Pancreas (tissue), 10 donors: ENCODE measurements at regions not wholly inside any gene's neighbourhood (a gene's known extent, or its start where the extent isn't known, plus 50 kb on each side); places are given as distances from the start of the nearest gene placed in this dataset.

ENCODE experiments used
- ATAC-seq, 4 donors: fragments of 200-7000 bp; cut with Tn5 transposase; one replicate each; pipeline versions ENCODE4 v1.8.0 to v1.9.1; 2020; ENCODE audit warnings: mild to moderate bottlenecking in 4 of 4, moderate library complexity in 4 of 4
- DNase-seq, 6 donors: peaks; one replicate each; pipeline ENCODE4 v3.0.0-alpha.2; 2020
- FAIRE-seq: peaks from 2 replicates; lab custom pipeline; 2012; peaks lifted over from hg19 to GRCh38; lab: Jason Lieb, UNC
- H3K27ac ChIP-seq, 4 donors: fragments of 200-600 bp; sonication (generic); 1 replicate in 3 of 4; 2 replicates in 1 of 4; pipeline versions ENCODE4 v1.5.0 to v1.8.0; 2020
- H3K27me3 ChIP-seq, 4 donors: fragments of 200-600 bp; one replicate each; pipeline ENCODE4 v1.8.0; 2021
- H3K36me3 ChIP-seq, 3 donors: fragments of 200-600 bp; sonication (generic) in 1 of 3; one replicate each; pipeline versions ENCODE4 v1.5.0 to v1.8.0; 2020 to 2021
- H3K4me1 ChIP-seq, 3 donors: fragments of 200-600 bp; one replicate each; pipeline ENCODE4 v1.8.0; 2021
- H3K4me3 ChIP-seq, 4 donors: fragments of 200-600 bp; sonication (generic) in 2 of 4; one replicate each; pipeline versions ENCODE4 v1.5.0 to v1.8.0; 2020 to 2021
- H3K9me3 ChIP-seq, 4 donors: fragments of 200-600 bp; one replicate each; pipeline ENCODE4 v1.8.0; 2021
- CTCF ChIP-seq, 4 donors: fragments of 200-600 bp; sonication (generic) in 3 of 4; IDR thresholded peaks; one replicate each; pipeline versions ENCODE4 v1.5.0 to v1.8.0; 2021; ENCODE audit warnings: antibody characterized with exemption in 4 of 4
- whole genome bisulfite sequencing, 2 donors: extraction: QIAGEN DNeasy Blood & Tissue Kit; methylation state at CpG; one replicate each; pipeline ENCODE4 v1.1.7; 2013; 5-methylcytosine and 5-hydroxymethylcytosine counted together
- intact Hi-C, 3 donors: fragments of 100-400 bp; cut with DNase I; formaldehyde crosslinking; loops; one replicate each; pipeline versions ENCODE4 v1.11.1 to v1.14.2; 2022
- donor health status: healthy with polysubstance abuse.
- donor health status: DM: no; HTN: no; CAD: no; lungs with moderate emphysema.
- donor health status: DM: no; HTN: no; CAD: no.
- donor health status: control.
- donor health status: control.
- donor health status: Bipolar disorder and iron deficiency.
- donor health status: DM: yes; HTN: yes; CAD: no.
- donor health status: DM: no; HTN: no; CAD: no.
- donor health status: DM: no; HTN: no; CAD: no.
- donor health status: DM: yes; HTN: yes; CAD: no.

- Histone ChIP-seq H3K36me3 (no peaks in the 10 kb centered on the region), H3K27ac (no peak overlapping the region), H3K4me3 (no peak overlapping the region), H3K9me3 (no peaks in the 10 kb centered on the region), H3K4me1 (no peaks in the 10 kb centered on the region), H3K27me3 (no peaks in the 10 kb centered on the region)
- intact Hi-C loops, result no loop called here
- no peak for TF ChIP-seq CTCF (IDR thresholded peaks at IDR 0.05)
- 84 to 89% methylated on average over 1 of the region's 1 CpG for WGBS, 2 donors
- ATAC-seq, result no peak
- no peak for FAIRE-seq
- no peak for DNase-seq
These were observed 377.5 kb upstream of the RIOK2 start for GRCh38 chr5:97560599-97560993.

- TF ChIP-seq CTCF (IDR thresholded peaks at IDR 0.05), result no peak
- intact Hi-C loops, result no loop called here
- Histone ChIP-seq H3K27ac (no peak overlapping the region), H3K27me3 (no peaks in the 10 kb centered on the region), H3K9me3 (no peaks in the 10 kb centered on the region), H3K36me3 (no peaks in the 10 kb centered on the region), H3K4me1 (no peaks in the 10 kb centered on the region), H3K4me3 (no peak overlapping the region)
- ATAC-seq, result no peak
- DNase-seq, result no peak
- WGBS, 2 donors, result 73 to 87% methylated on average over 2 of the region's 2 CpGs
- FAIRE-seq, result no peak
These were observed 380.1 kb upstream of the RIOK2 start for GRCh38 chr5:97563050-97563657.

- no peak for TF ChIP-seq CTCF (IDR thresholded peaks at IDR 0.05)
- H3K4me1 ChIP-seq, result no peaks in the 10 kb centered on the region
- no peaks in the 10 kb centered on the region for H3K9me3 ChIP-seq
- H3K27me3 ChIP-seq, result no peaks in the 10 kb centered on the region
- no peak for DNase-seq
- H3K36me3 ChIP-seq, result no peaks in the 10 kb centered on the region
- no peak overlapping the region for H3K4me3 ChIP-seq
- H3K27ac ChIP-seq, result no peak overlapping the region
- FAIRE-seq, result no peak
- intact Hi-C loops, result no loop called here
- ATAC-seq, result no peak
These were observed 385.3 kb upstream of the RIOK2 start for GRCh38 chr5:97568382-97568781.

GRCh38 chr5:97570242-97570641 lies 387.2 kb upstream of the RIOK2 start:
- no peak overlapping the region for H3K27ac ChIP-seq
- no peaks in the 10 kb centered on the region for H3K9me3 ChIP-seq
- FAIRE-seq (no peak), DNase-seq (no peak), ATAC-seq (no peak)
- no peak for TF ChIP-seq CTCF (IDR thresholded peaks at IDR 0.05)
- intact Hi-C loops, result no loop called here
- no peaks in the 10 kb centered on the region for H3K27me3 ChIP-seq
- H3K4me1 ChIP-seq, result no peaks in the 10 kb centered on the region
- H3K36me3 ChIP-seq, result no peaks in the 10 kb centered on the region
- WGBS, 2 donors, result 83 to 96% methylated on average over 1 of the region's 1 CpG
- no peak overlapping the region for H3K4me3 ChIP-seq

GRCh38 chr5:97575322-97575721 lies 392.3 kb upstream of the RIOK2 start:
- FAIRE-seq (no peak), DNase-seq (no peak), ATAC-seq (no peak)
- intact Hi-C loops, result no loop called here
- no peak overlapping the region for H3K4me3 ChIP-seq
- H3K27ac ChIP-seq, result no peak overlapping the region
- TF ChIP-seq CTCF (IDR thresholded peaks at IDR 0.05), result no peak
- H3K9me3 ChIP-seq, result no peaks in the 10 kb centered on the region
- no peaks in the 10 kb centered on the region for H3K27me3 ChIP-seq
- 20 to 22% methylated on average over 1 of the region's 1 CpG for WGBS, 2 donors
- H3K36me3 ChIP-seq, result no peaks in the 10 kb centered on the region
- no peaks in the 10 kb centered on the region for H3K4me1 ChIP-seq
